ENCODE measurements at regions not wholly inside any gene's neighbourhood (a gene's known extent, or its start where the extent isn't known, plus 50 kb on each side); places are given as distances from the start of the nearest gene placed in this dataset.

GRCh38 chr6:138554146-138554545 is 54.9 kb upstream of the NHSL1 start:
- TF ChIP-seq FOXM1 (IDR thresholded peaks at IDR 0.05; ENCODE audit: borderline replicate concordance) (no peak), NFRKB (IDR thresholded peaks at IDR 0.05) (no peak), BHLHE40 (IDR thresholded peaks at IDR 0.05; ENCODE audit: borderline replicate concordance) (no peak), ZNF384 (IDR thresholded peaks at IDR 0.05) (no peak)
